ENCODE measurements at regions not wholly inside any gene's neighbourhood (a gene's known extent, or its start where the extent isn't known, plus 50 kb on each side); places are given as distances from the start of the nearest gene placed in this dataset.
A peak's percentile ranks its signal among the peaks of the same experiment; 100 is the strongest.

GRCh38 chr19:27887946-27888345, 1325.0 kb downstream of the UQCRFS1 start:
- no peak overlapping the region for H3K27ac ChIP-seq
- H3K4me3 ChIP-seq, result no peak overlapping the region
- no peaks in the 10 kb centered on the region for H4K20me1 ChIP-seq
- no peak overlapping the region for H3K4me2 ChIP-seq
- no peaks in the 10 kb centered on the region for H3K36me3 ChIP-seq
- no peaks in the 10 kb centered on the region for H3K27me3 ChIP-seq
- TF ChIP-seq Cebpa-rat (IDR thresholded peaks at IDR 0.05), result no peak
- peaks cover 15% of the 10 kb centered on the region for H3K4me1 ChIP-seq
- H3K9ac ChIP-seq, result no peak overlapping the region
- H3K9me3 ChIP-seq, result peaks cover 31% of the 10 kb centered on the region

GRCh38 chr19:27885359-27885758, 1327.6 kb downstream of the UQCRFS1 start:
- Histone ChIP-seq H3K27ac (no peak overlapping the region; the same call in 1 of the 2 replicates), H3K4me2 (peak overlapping the region; percentile 54), H3K9ac (no peak overlapping the region), H3K36me3 (no peaks in the 10 kb centered on the region), H4K20me1 (no peaks in the 10 kb centered on the region), H3K27me3 (no peaks in the 10 kb centered on the region), H3K9me3 (peaks cover 31% of the 10 kb centered on the region), H3K4me1 (peaks cover 15% of the 10 kb centered on the region), H3K4me3 (no peak overlapping the region)
- TF ChIP-seq Cebpa-rat (IDR thresholded peaks at IDR 0.05), result no peak

GRCh38 chr19:27884376-27884775, 1328.6 kb downstream of the UQCRFS1 start:
- no peak overlapping the region for H3K9ac ChIP-seq
- H3K27me3 ChIP-seq, result no peaks in the 10 kb centered on the region
- no peak overlapping the region for H3K4me3 ChIP-seq
- H3K4me1 ChIP-seq, result peaks cover 15% of the 10 kb centered on the region
- H3K4me2 ChIP-seq, result no peak overlapping the region
- H3K9me3 ChIP-seq, result peaks cover 31% of the 10 kb centered on the region
- no peaks in the 10 kb centered on the region for H4K20me1 ChIP-seq
- H3K27ac ChIP-seq, result no peak overlapping the region
- no peaks in the 10 kb centered on the region for H3K36me3 ChIP-seq
- no peak for TF ChIP-seq Cebpa-rat (IDR thresholded peaks at IDR 0.05)

- peaks cover 12% of the 10 kb centered on the region for H3K4me1 ChIP-seq
- no peak for TF ChIP-seq Cebpa-rat (IDR thresholded peaks at IDR 0.05)
Measured at GRCh38 chr19:27881213-27881612, 1331.7 kb downstream of the UQCRFS1 start.

GRCh38 chr19:27876976-27877512, 1335.9 kb downstream of the UQCRFS1 start:
- Histone ChIP-seq H3K27me3 (no peaks in the 10 kb centered on the region), H3K4me1 (no peaks in the 10 kb centered on the region), H3K9ac (no peak overlapping the region), H3K4me2 (no peak overlapping the region), H3K27ac (no peak overlapping the region), H4K20me1 (no peaks in the 10 kb centered on the region), H3K4me3 (no peak overlapping the region), H3K9me3 (no peaks in the 10 kb centered on the region), H3K36me3 (no peaks in the 10 kb centered on the region)
- TF ChIP-seq Cebpa-rat (IDR thresholded peaks at IDR 0.05), result no peak

More at GRCh38 chr19:27881213-27881612, 1331.7 kb downstream of the UQCRFS1 start:
- no peak overlapping the region for H3K4me2 ChIP-seq
- H3K36me3 ChIP-seq, result no peaks in the 10 kb centered on the region
- no peak overlapping the region for H3K9ac ChIP-seq
- H3K27ac ChIP-seq, result no peak overlapping the region
- H3K4me3 ChIP-seq, result no peak overlapping the region
- H3K27me3 ChIP-seq, result no peaks in the 10 kb centered on the region
- no peaks in the 10 kb centered on the region for H4K20me1 ChIP-seq
- peaks cover 10% of the 10 kb centered on the region for H3K9me3 ChIP-seq

- Histone ChIP-seq H3K9ac (no peak overlapping the region), H3K36me3 (no peaks in the 10 kb centered on the region), H3K4me2 (no peak overlapping the region), H3K9me3 (no peaks in the 10 kb centered on the region), H3K27ac (no peak overlapping the region), H3K4me3 (no peak overlapping the region), H3K27me3 (no peaks in the 10 kb centered on the region), H3K4me1 (no peaks in the 10 kb centered on the region), H4K20me1 (no peaks in the 10 kb centered on the region)
- TF ChIP-seq Cebpa-rat (IDR thresholded peaks at IDR 0.05), result no peak
Measured at GRCh38 chr19:27876489-27876888, 1336.5 kb downstream of the UQCRFS1 start.

GRCh38 chr19:27872370-27872769, 1340.6 kb downstream of the UQCRFS1 start:
- H3K4me3 ChIP-seq, result no peak overlapping the region
- TF ChIP-seq Cebpa-rat (IDR thresholded peaks at IDR 0.05), result no peak
- H3K27me3 ChIP-seq, result no peaks in the 10 kb centered on the region
- H3K9me3 ChIP-seq, result no peaks in the 10 kb centered on the region
- H3K9ac ChIP-seq, result no peak overlapping the region
- no peaks in the 10 kb centered on the region for H3K36me3 ChIP-seq
- H3K4me1 ChIP-seq, result peaks cover 10% of the 10 kb centered on the region
- H3K27ac ChIP-seq, result no peak overlapping the region
- H4K20me1 ChIP-seq, result no peaks in the 10 kb centered on the region
- H3K4me2 ChIP-seq, result no peak overlapping the region

GRCh38 chr19:27870293-27870692, 1342.7 kb downstream of the UQCRFS1 start:
- Histone ChIP-seq H3K36me3 (no peaks in the 10 kb centered on the region), H3K4me2 (no peak overlapping the region), H3K27ac (no peak overlapping the region), H3K27me3 (no peaks in the 10 kb centered on the region), H3K4me3 (no peak overlapping the region), H3K9me3 (no peaks in the 10 kb centered on the region), H3K4me1 (peaks cover 10% of the 10 kb centered on the region), H4K20me1 (no peaks in the 10 kb centered on the region), H3K9ac (no peak overlapping the region)
- TF ChIP-seq Cebpa-rat (IDR thresholded peaks at IDR 0.05), result no peak

- no peak overlapping the region for H3K4me2 ChIP-seq
- H3K27me3 ChIP-seq, result no peaks in the 10 kb centered on the region
- H3K36me3 ChIP-seq, result no peaks in the 10 kb centered on the region
- no peak overlapping the region for H3K9ac ChIP-seq
- peaks cover 5% of the 10 kb centered on the region; the same call in 1 of the 2 replicates for H3K9me3 ChIP-seq
- H3K4me1 ChIP-seq, result peaks cover 10% of the 10 kb centered on the region
- H3K27ac ChIP-seq, result no peak overlapping the region
- H4K20me1 ChIP-seq, result no peaks in the 10 kb centered on the region
- no peak overlapping the region for H3K4me3 ChIP-seq
- no peak for TF ChIP-seq Cebpa-rat (IDR thresholded peaks at IDR 0.05)
Measured at GRCh38 chr19:27868007-27868406, 1344.9 kb downstream of the UQCRFS1 start.

- Histone ChIP-seq H3K9me3 (peaks cover 15% of the 10 kb centered on the region), H3K4me3 (no peak overlapping the region), H3K36me3 (no peaks in the 10 kb centered on the region), H3K27me3 (no peaks in the 10 kb centered on the region), H3K9ac (no peak overlapping the region), H3K4me1 (peaks cover 10% of the 10 kb centered on the region), H3K4me2 (no peak overlapping the region), H3K27ac (no peak overlapping the region), H4K20me1 (no peaks in the 10 kb centered on the region)
- no peak for TF ChIP-seq Cebpa-rat (IDR thresholded peaks at IDR 0.05)
Measured at GRCh38 chr19:27865927-27866777, 1346.8 kb downstream of the UQCRFS1 start.
